IMR-90 (cell line): ENCODE measurements at regions not wholly inside any gene's neighbourhood (a gene's known extent, or its start where the extent isn't known, plus 50 kb on each side); places are given as distances from the start of the nearest gene placed in this dataset.

Experiments used
- ATAC-seq: fragments of 200-7000 bp; cut with Tn5 transposase; 2 replicates; pipeline ENCODE4 v1.9.1; 2020; ENCODE audit warnings: low read depth, mild to moderate bottlenecking, moderate library complexity
- BruUV-seq: library from RNA; stranded (reverse); fragments of 400-500 nt; replicated peaks from 2 replicates; lab custom pipeline; 2021; lab: Mats Ljungman, UMichigan
- CTCF ChIA-PET: fragments of 300-600 bp; formaldehyde crosslinking; extraction: SDS; loops from one replicate; lab custom pipeline; 2021; ENCODE audit warnings: antibody characterized with exemption; lab: Yijun Ruan, JAX
- POLR2A ChIA-PET: fragments of 300-600 bp; sonication (Branson Sonifier 250); formaldehyde crosslinking; loops from one replicate; lab custom pipeline; 2022; ENCODE audit warnings: antibody characterized with exemption; ENCODE audit not compliant: unreplicated experiment; lab: Charles Lee
- DNase-seq: peaks from one replicate; pipeline ENCODE4 v3.0.0; 2013
- H2AFZ ChIP-seq: replicated peaks from 2 replicates; pipeline ENCODE3; 2013; ENCODE audit warnings: low read length, mild to moderate bottlenecking; ENCODE audit not compliant: poor library complexity
- H2AK5ac ChIP-seq: 2 replicates; pipeline ENCODE4 v1.6.1; 2013; ENCODE audit warnings: low read depth, low read length, inconsistent platforms
- H2AK9ac ChIP-seq: replicated peaks from 2 replicates; pipeline ENCODE3; 2013; ENCODE audit warnings: mild to moderate bottlenecking, low read depth, low read length, moderate library complexity; ENCODE audit not compliant: poor library complexity
- H2BK120ac ChIP-seq: 2 replicates; pipeline ENCODE4 v1.6.1; 2013; ENCODE audit warnings: low read depth, low read length, inconsistent platforms
- H2BK15ac ChIP-seq: 3 replicates; pipeline ENCODE4 v1.6.1; 2013; ENCODE audit warnings: low read depth, low read length, inconsistent platforms
- H2BK20ac ChIP-seq: 2 replicates; pipeline ENCODE4 v1.6.1; 2013; ENCODE audit warnings: low read depth, mild to moderate bottlenecking, inconsistent platforms, low read length, moderate library complexity
- H2BK5ac ChIP-seq: 2 replicates; pipeline ENCODE4 v1.6.1; 2013; ENCODE audit warnings: mild to moderate bottlenecking, low read depth, low read length, inconsistent platforms; ENCODE audit not compliant: poor library complexity, severe bottlenecking
- H3K14ac ChIP-seq: replicated peaks from 2 replicates; pipeline ENCODE4 v1.6.1; 2013; ENCODE audit warnings: low read depth, low read length, inconsistent platforms
- H3K18ac ChIP-seq: 2 replicates; pipeline ENCODE4 v1.6.1; 2013; ENCODE audit warnings: low read depth, low read length, control low read depth
- H3K23ac ChIP-seq: 2 replicates; pipeline ENCODE4 v1.6.1; 2013; ENCODE audit warnings: low read depth, low read length, inconsistent platforms
- H3K27ac ChIP-seq: 2 replicates; pipeline ENCODE4 v1.5.1; 2013; ENCODE audit warnings: mild to moderate bottlenecking, control low read depth, low read length; ENCODE audit not compliant: insufficient read depth
- H3K27me3 ChIP-seq: 2 replicates; pipeline ENCODE4 v1.6.1; 2013; ENCODE audit warnings: low read length; ENCODE audit not compliant: control insufficient read depth, insufficient read depth
- H3K36me3 ChIP-seq: 2 replicates; pipeline ENCODE4 v1.6.1; 2013; ENCODE audit warnings: low read length, mixed read lengths; ENCODE audit not compliant: control insufficient read depth, insufficient read depth
- H3K4ac ChIP-seq: 2 replicates; pipeline ENCODE4 v1.6.1; 2013; ENCODE audit warnings: low read depth, low read length, inconsistent platforms
- H3K4me1 ChIP-seq: 2 replicates; pipeline ENCODE4 v1.6.1; 2013; ENCODE audit warnings: low read length, mixed read lengths; ENCODE audit not compliant: control insufficient read depth, insufficient read depth
- H3K4me2 ChIP-seq: 2 replicates; pipeline ENCODE4 v1.6.1; 2013; ENCODE audit warnings: low read depth, mild to moderate bottlenecking, control low read depth, low read length, moderate library complexity
- H3K4me3 ChIP-seq: 2 replicates; pipeline ENCODE4 v1.5.1; 2013; ENCODE audit warnings: low read depth, mild to moderate bottlenecking, control low read depth, low read length, moderate library complexity; ENCODE audit not compliant: insufficient read depth
- H3K56ac ChIP-seq: 2 replicates; pipeline ENCODE4 v1.6.1; 2013; ENCODE audit warnings: low read length, inconsistent platforms; ENCODE audit not compliant: insufficient read depth; ENCODE audit errors: extremely low read depth
- H3K79me1 ChIP-seq, 2 experiments: 2 replicates each; pipeline ENCODE4 v1.6.1; 2013; ENCODE audit warnings: low read length in 2 of 2, inconsistent platforms in 1 of 2, low read depth in 1 of 2
- H3K9ac ChIP-seq: 2 replicates; pipeline ENCODE4 v1.6.1; 2013; ENCODE audit warnings: low read depth, low read length, control low read depth
- H3K9me1 ChIP-seq: 2 replicates; pipeline ENCODE4 v1.6.1; 2013; ENCODE audit warnings: low read length, inconsistent platforms; ENCODE audit not compliant: insufficient read depth
- H3K9me3 ChIP-seq: 2 replicates; pipeline ENCODE4 v1.6.1; 2013; ENCODE audit warnings: low read length; ENCODE audit not compliant: control insufficient read depth, insufficient read depth
- H4K20me1 ChIP-seq: 2 replicates; pipeline ENCODE4 v1.6.1; 2013; ENCODE audit warnings: low read length, inconsistent platforms; ENCODE audit not compliant: insufficient read depth
- H4K5ac ChIP-seq: 2 replicates; pipeline ENCODE4 v1.6.1; 2013; ENCODE audit warnings: mild to moderate bottlenecking, low read depth, low read length, control low read depth
- H4K8ac ChIP-seq, 2 experiments: 2 replicates each; pipeline ENCODE4 v1.6.1; 2013; ENCODE audit warnings: low read depth in 2 of 2, low read length in 2 of 2, control low read depth in 1 of 2, inconsistent platforms in 1 of 2
- H4K91ac ChIP-seq: 2 replicates; pipeline ENCODE4 v1.6.1; 2013; ENCODE audit warnings: low read depth, low read length, inconsistent platforms; ENCODE audit not compliant: insufficient read depth
- BHLHE40 ChIP-seq: fragments of 150-350 bp; IDR thresholded peaks from 2 replicates; pipeline ENCODE4 v1.6.1; 2016; ENCODE audit warnings: mild to moderate bottlenecking, low read depth, low read length
- CEBPB ChIP-seq: IDR thresholded peaks from 2 replicates; pipeline ENCODE4 v1.6.1; 2012; ENCODE audit warnings: low read depth, low read length, improper control_type of control experiment
- CHD1 ChIP-seq: IDR thresholded peaks from 2 replicates; pipeline ENCODE4 v1.6.1; 2012; ENCODE audit warnings: low read depth, low read length, improper control_type of control experiment
- ELK1 ChIP-seq: fragments of 150-350 bp; IDR thresholded peaks from 2 replicates; pipeline ENCODE4 v1.6.1; 2016; ENCODE audit warnings: low read depth, mild to moderate bottlenecking, low read length, moderate library complexity, borderline replicate concordance
- FOS ChIP-seq: fragments of 150-350 bp; IDR thresholded peaks from 2 replicates; pipeline ENCODE4 v1.6.1; 2016; ENCODE audit warnings: low read depth, low read length
- MAFK ChIP-seq: IDR thresholded peaks from 2 replicates; pipeline ENCODE4 v1.6.1; 2012; ENCODE audit warnings: low read depth, low read length, improper control_type of control experiment
- MAZ ChIP-seq: IDR thresholded peaks from 2 replicates; pipeline ENCODE4 v1.6.1; 2012; ENCODE audit warnings: low read depth, mild to moderate bottlenecking, low read length, improper control_type of control experiment, moderate library complexity, borderline replicate concordance
- NFE2L2 ChIP-seq: fragments of 150-350 bp; IDR thresholded peaks from 2 replicates; pipeline ENCODE4 v1.6.1; 2016; ENCODE audit warnings: low read depth, mild to moderate bottlenecking, low read length
- POLR2A ChIP-seq: IDR thresholded peaks from 2 replicates; pipeline ENCODE4 v1.6.1; 2012; ENCODE audit warnings: mild to moderate bottlenecking, low read depth, low read length
- RAD21 ChIP-seq: IDR thresholded peaks from 2 replicates; pipeline ENCODE4 v1.6.1; 2012; ENCODE audit warnings: low read length, improper control_type of control experiment
- RCOR1 ChIP-seq: IDR thresholded peaks from 2 replicates; pipeline ENCODE4 v1.6.1; 2012; ENCODE audit warnings: mild to moderate bottlenecking, low read length, improper control_type of control experiment; ENCODE audit not compliant: insufficient replicate concordance
- RFX5 ChIP-seq: IDR thresholded peaks from 2 replicates; pipeline ENCODE4 v1.8.0; 2012; ENCODE audit warnings: low read depth, mild to moderate bottlenecking, low read length, moderate library complexity
- SMC3 ChIP-seq: fragments of 150-350 bp; IDR thresholded peaks from 2 replicates; pipeline ENCODE4 v1.6.1; 2016; ENCODE audit warnings: low read depth, mild to moderate bottlenecking, antibody characterized with exemption, low read length, moderate library complexity
- USF2 ChIP-seq: fragments of 150-350 bp; IDR thresholded peaks from 2 replicates; pipeline ENCODE4 v1.6.1; 2017; ENCODE audit warnings: mild to moderate bottlenecking, antibody characterized with exemption, low read length, low read depth
- WGBS, 2 experiments: methylation state at CpG; one replicate each; pipeline versions ENCODE4 v1.1.5 to v1.1.7; 2013; ENCODE audit warnings: missing lambda C conversion rate in 2 of 2; ENCODE audit not compliant: insufficient read length in 1 of 2; ENCODE audit errors: extremely low coverage in 2 of 2; 5-methylcytosine and 5-hydroxymethylcytosine counted together
- dilution Hi-C: fragments of 300-500 bp; cut with HindIII; formaldehyde crosslinking; loops from one replicate; pipeline ENCODE4 v1.14.3; 2018; ENCODE audit warnings: low sequenced_read_pairs; ENCODE audit not compliant: unreplicated experiment
- in situ Hi-C: fragments of 300-500 bp; cut with MboI; formaldehyde crosslinking; loops from 3 replicates; pipeline ENCODE4 v1.14.3; 2019; ENCODE audit warnings: low sequenced_read_pairs, inconsistent platforms, mixed read lengths
- intact Hi-C: fragments of 100-400 bp; cut with micrococcal nuclease; formaldehyde crosslinking; loops from 2 replicates; pipeline ENCODE4 v1.10.0; 2022

DNA sequence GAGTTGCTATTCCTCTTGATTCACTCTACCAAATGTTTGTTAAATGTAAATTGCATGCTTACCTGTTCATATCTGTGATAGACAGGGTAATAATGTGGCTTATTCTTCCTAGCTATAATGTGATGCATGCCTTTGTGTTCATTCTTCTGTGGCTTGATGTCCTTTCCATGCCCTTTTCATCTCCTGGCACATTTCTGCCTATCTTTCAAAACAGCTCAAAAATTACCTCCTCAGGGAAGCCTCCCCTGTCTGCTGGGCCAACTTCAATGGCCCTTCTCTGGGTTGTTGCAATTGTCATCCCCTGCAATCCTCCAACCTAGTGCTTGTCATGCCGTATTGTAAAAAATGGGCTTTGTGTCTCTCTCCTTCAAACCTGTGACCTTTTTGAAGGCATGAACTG lies 52.8 kb upstream of the LHCGR start:
- Histone ChIP-seq H3K4ac (no peak overlapping the region), H4K91ac (no peak overlapping the region), H3K23ac (no peak overlapping the region), H3K27ac (no peak overlapping the region), H3K9ac (no peak overlapping the region), H2AFZ (no peak overlapping the region), H3K4me2 (no peak overlapping the region), H4K5ac (no peak overlapping the region), H3K9me3 (no peaks in the 10 kb centered on the region), H3K79me1 (no peaks in the 10 kb centered on the region), H3K9me1 (no peaks in the 10 kb centered on the region), H2BK120ac (no peak overlapping the region), H3K4me3 (no peak overlapping the region), H3K27me3 (no peaks in the 10 kb centered on the region; the same call in 1 of the 2 replicates), H2AK9ac (no peak overlapping the region), H2AK5ac (no peak overlapping the region), H4K20me1 (no peaks in the 10 kb centered on the region), H2BK20ac (no peak overlapping the region), H3K18ac (no peak overlapping the region), H3K36me3 (no peaks in the 10 kb centered on the region), H4K8ac (no peak overlapping the region), H3K14ac (no peak overlapping the region), H3K56ac (no peak overlapping the region), H2BK15ac (no peak overlapping the region), H3K4me1 (no peaks in the 10 kb centered on the region; the same call in 1 of the 2 replicates), H2BK5ac (no peak overlapping the region)
- dilution Hi-C loops: no loop called here
- ChIA-PET CTCF (no interaction called here), POLR2A (no interaction called here)
- WGBS, 2 experiments: no CpG with 5 or more reads among the region's 1 CpG
- no peak for TF ChIP-seq CHD1
- TF ChIP-seq ELK1: no peak
- no peak for TF ChIP-seq POLR2A
- TF ChIP-seq BHLHE40: no peak
- no peak for TF ChIP-seq SMC3
- TF ChIP-seq MAZ: no peak
- no peak for TF ChIP-seq RAD21
- no peak for TF ChIP-seq MAFK
- TF ChIP-seq CEBPB: no peak
- no peak for TF ChIP-seq RCOR1
- no peak for TF ChIP-seq RFX5
- no peak for TF ChIP-seq FOS
- no peak for TF ChIP-seq USF2
- no peak for TF ChIP-seq NFE2L2
- BruUV-seq: no TSS peak
- ATAC-seq: no peak
- in situ Hi-C loops: no loop called here
- intact Hi-C loops: no loop called here
- DNase-seq: no peak
